Neural cell (in vitro differentiated cells): ENCODE measurements at regions not wholly inside any gene's neighbourhood (a gene's known extent, or its start where the extent isn't known, plus 50 kb on each side); places are given as distances from the start of the nearest gene placed in this dataset.

Experiments
- H2AFZ ChIP-seq: fragments of 200-600, 300-800 bp; sonication (generic), shearing (Covaris generic); 2 replicates; pipeline ENCODE4 v1.6.0; 2014; ENCODE audit warnings: low read depth, mild to moderate bottlenecking, antibody characterized with exemption, low read length, moderate library complexity
- H3F3A ChIP-seq: fragments of 200-600 bp; shearing (Covaris generic); 2 replicates; pipeline ENCODE4 v1.6.1; 2016; ENCODE audit warnings: mild to moderate bottlenecking, moderate library complexity, mixed read lengths, antibody characterized with exemption, low read length; ENCODE audit not compliant: insufficient read depth, poor library complexity, severe bottlenecking
- H3K27ac ChIP-seq: fragments of 200-600, 300-800 bp; sonication (generic), shearing (Covaris generic); 2 replicates; pipeline ENCODE4 v1.5.1; 2014; ENCODE audit warnings: mild to moderate bottlenecking, low read length, moderate library complexity
- H3K27me3 ChIP-seq: fragments of 300-800, 200-600 bp; sonication (generic), shearing (Covaris generic); 2 replicates; pipeline ENCODE4 v1.6.0; 2014; ENCODE audit warnings: mild to moderate bottlenecking, low read depth, low read length, moderate library complexity; ENCODE audit not compliant: insufficient read depth
- H3K36me3 ChIP-seq: fragments of 300-800, 200-600 bp; sonication (generic), shearing (Covaris generic); 2 replicates; pipeline ENCODE4 v1.5.1; 2014; ENCODE audit warnings: mild to moderate bottlenecking, antibody characterized with exemption, low read length, moderate library complexity; ENCODE audit not compliant: insufficient read depth
- H3K4me2 ChIP-seq: fragments of 300-800, 200-600 bp; sonication (generic), shearing (Covaris generic); 2 replicates; pipeline ENCODE4 v1.6.0; 2014; ENCODE audit warnings: mild to moderate bottlenecking, low read length
- H3K4me3 ChIP-seq: fragments of 300-800, 200-600 bp; sonication (generic), shearing (Covaris generic); 2 replicates; pipeline ENCODE4 v1.5.1; 2014; ENCODE audit warnings: mild to moderate bottlenecking, low read length, moderate library complexity
- H3K79me2 ChIP-seq: fragments of 200-600 bp; shearing (Covaris generic); replicated peaks from 2 replicates; pipeline ENCODE4 v1.6.0; 2014; ENCODE audit warnings: mild to moderate bottlenecking, low read length, moderate library complexity; ENCODE audit not compliant: insufficient read depth
- H3K9ac ChIP-seq: fragments of 300-800, 200-600 bp; sonication (generic), shearing (Covaris generic); 2 replicates; pipeline ENCODE4 v1.6.1; 2016; ENCODE audit warnings: mild to moderate bottlenecking, low read length, mixed read lengths
- H3K9me2 ChIP-seq: fragments of 200-600 bp; shearing (Covaris generic); 2 replicates; pipeline ENCODE4 v1.6.1; 2016; ENCODE audit warnings: mild to moderate bottlenecking, low read length, mixed read lengths; ENCODE audit not compliant: insufficient read depth
- H3K9me3 ChIP-seq: fragments of 200-600, 300-800 bp; sonication (generic), shearing (Covaris generic); 2 replicates; pipeline ENCODE4 v1.6.1; 2016; ENCODE audit warnings: mild to moderate bottlenecking, mixed run types, low read length, moderate library complexity, mixed read lengths
- H4K20me1 ChIP-seq: fragments of 200-600 bp; shearing (Covaris generic); 2 replicates; pipeline ENCODE4 v1.6.1; 2016; ENCODE audit warnings: mild to moderate bottlenecking, mixed run types; ENCODE audit not compliant: insufficient read depth
- CTCF ChIP-seq: fragments of 450-650 bp; IDR thresholded peaks from 2 replicates; pipeline ENCODE4 v1.5.1; 2014; ENCODE audit warnings: antibody characterized with exemption, mild to moderate bottlenecking, moderate library complexity; ENCODE audit not compliant: poor library complexity, severe bottlenecking
- EP300 ChIP-seq: fragments of 450-650 bp; conservative IDR thresholded peaks from 2 replicates; pipeline ENCODE4 v1.6.1; 2014; ENCODE audit warnings: antibody characterized with exemption, mild to moderate bottlenecking, moderate library complexity; ENCODE audit not compliant: poor library complexity, severe bottlenecking
- EZH2 ChIP-seq: fragments of 200-600, 300-800 bp; shearing (Covaris generic), sonication (generic); IDR thresholded peaks from 2 replicates; pipeline ENCODE4 v1.6.1; 2014; ENCODE audit warnings: antibody characterized with exemption, low read length, borderline replicate concordance, mild to moderate bottlenecking; ENCODE audit not compliant: insufficient read depth, poor library complexity, severe bottlenecking
- MXI1 ChIP-seq: fragments of 450-650 bp; conservative IDR thresholded peaks from 2 replicates; pipeline ENCODE4 v1.6.1; 2014; ENCODE audit warnings: antibody characterized with exemption, mild to moderate bottlenecking; ENCODE audit not compliant: poor library complexity, severe bottlenecking
- POLR2AphosphoS5 ChIP-seq: IDR thresholded peaks from 2 replicates; pipeline ENCODE4 v1.6.1; 2012
- RAD21 ChIP-seq: fragments of 450-650 bp; conservative IDR thresholded peaks from 2 replicates; pipeline ENCODE4 v1.6.1; 2014; ENCODE audit warnings: antibody characterized with exemption, mild to moderate bottlenecking, moderate library complexity
- REST ChIP-seq: IDR thresholded peaks from 2 replicates; pipeline ENCODE4 v1.6.1; 2012; ENCODE audit warnings: borderline replicate concordance
- TAF1 ChIP-seq: IDR thresholded peaks from 2 replicates; pipeline ENCODE4 v1.6.1; 2012; ENCODE audit warnings: low read depth

- Histone ChIP-seq H3K27me3 (no peaks in the 10 kb centered on the region), H3K79me2 (peaks cover 8% of the 10 kb centered on the region), H4K20me1 (no peaks in the 10 kb centered on the region), H2AFZ (no peak overlapping the region), H3F3A (no peaks in the 10 kb centered on the region), H3K4me2 (no peak overlapping the region), H3K9me2 (no peaks in the 10 kb centered on the region), H3K36me3 (no peaks in the 10 kb centered on the region), H3K9me3 (no peaks in the 10 kb centered on the region), H3K27ac (no peak overlapping the region), H3K4me3 (no peak overlapping the region), H3K9ac (no peak overlapping the region)
- TF ChIP-seq EP300 = no peak
- no peak for TF ChIP-seq TAF1
- TF ChIP-seq POLR2AphosphoS5 = no peak
Observed at GRCh38 chr17:77381731-77382130, 241.0 kb downstream of the SEC14L1 start.

GRCh38 chr17:77382356-77382911 lies 241.7 kb downstream of the SEC14L1 start:
- Histone ChIP-seq H4K20me1 (no peaks in the 10 kb centered on the region), H3K4me2 (no peak overlapping the region), H3K9me2 (no peaks in the 10 kb centered on the region), H3F3A (no peaks in the 10 kb centered on the region), H3K9ac (no peak overlapping the region), H3K9me3 (no peaks in the 10 kb centered on the region), H3K36me3 (no peaks in the 10 kb centered on the region), H2AFZ (no peak overlapping the region), H3K27ac (no peak overlapping the region), H3K79me2 (peaks cover 6% of the 10 kb centered on the region), H3K4me3 (no peak overlapping the region), H3K27me3 (no peaks in the 10 kb centered on the region)
- TF ChIP-seq EP300 (no peak), REST (no peak), CTCF (no peak), EZH2 (no peak), MXI1 (no peak), RAD21 (no peak), TAF1 (no peak), POLR2AphosphoS5 (no peak)
